ENCODE measurements at regions not wholly inside any gene's neighbourhood (a gene's known extent, or its start where the extent isn't known, plus 50 kb on each side); places are given as distances from the start of the nearest gene placed in this dataset.

GRCh38 chr4:144894573-144894972 lies 203.4 kb downstream of the ANAPC10 start:
- DNase-seq (ENCODE audit: low read depth) = peak; percentile 90
- in situ Hi-C loops (cut with HindIII; ENCODE audit: low sequenced_read_pairs) = no loop called here
- peak; percentile 14 for TF ChIP-seq CTCF (IDR thresholded peaks at IDR 0.05; ENCODE audit: low read depth, low read length, missing control alignments)
- no peak overlapping the region for H3K4me3 ChIP-seq (ENCODE audit: low read depth, low read length)

GRCh38 chr4:144899393-144899792 lies 198.6 kb downstream of the ANAPC10 start:
- no peak overlapping the region for H3K4me3 ChIP-seq (ENCODE audit: low read depth, low read length)
- in situ Hi-C loops (cut with HindIII; ENCODE audit: low sequenced_read_pairs) = no loop called here
- DNase-seq (ENCODE audit: low read depth) = no peak
- TF ChIP-seq CTCF (IDR thresholded peaks at IDR 0.05; ENCODE audit: low read depth, low read length, missing control alignments) = no peak

GRCh38 chr4:144901141-144901540 lies 196.9 kb downstream of the ANAPC10 start:
- TF ChIP-seq CTCF (IDR thresholded peaks at IDR 0.05; ENCODE audit: low read depth, low read length, missing control alignments) = no peak
- H3K4me3 ChIP-seq (ENCODE audit: low read depth, low read length) = no peak overlapping the region
- in situ Hi-C loops (cut with HindIII; ENCODE audit: low sequenced_read_pairs) = no loop called here
- no peak for DNase-seq (ENCODE audit: low read depth)

- no peak for TF ChIP-seq CTCF (IDR thresholded peaks at IDR 0.05; ENCODE audit: low read depth, low read length, missing control alignments)
- no peak overlapping the region for H3K4me3 ChIP-seq (ENCODE audit: low read depth, low read length)
- no peak for DNase-seq (ENCODE audit: low read depth)
- in situ Hi-C loops (cut with HindIII; ENCODE audit: low sequenced_read_pairs) = no loop called here
Observed at GRCh38 chr4:144902614-144903013, 195.4 kb downstream of the ANAPC10 start.

GRCh38 chr4:144903953-144904711 lies 193.9 kb downstream of the ANAPC10 start:
- H3K4me3 ChIP-seq (ENCODE audit: low read depth, low read length) = no peak overlapping the region
- in situ Hi-C loops (cut with HindIII; ENCODE audit: low sequenced_read_pairs) = no loop called here
- TF ChIP-seq CTCF (IDR thresholded peaks at IDR 0.05; ENCODE audit: low read depth, low read length, missing control alignments) = no peak
- DNase-seq (ENCODE audit: low read depth) = peak; percentile 27

- no peak for TF ChIP-seq CTCF (IDR thresholded peaks at IDR 0.05; ENCODE audit: low read depth, low read length, missing control alignments)
- H3K4me3 ChIP-seq (ENCODE audit: low read depth, low read length) = no peak overlapping the region
- DNase-seq (ENCODE audit: low read depth) = no peak
- in situ Hi-C loops (cut with HindIII; ENCODE audit: low sequenced_read_pairs) = no loop called here
Observed at GRCh38 chr4:144905286-144905685, 192.7 kb downstream of the ANAPC10 start.

All from astrocyte of the cerebellum (primary cell).